ENCODE measurements at regions not wholly inside any gene's neighbourhood (a gene's known extent, or its start where the extent isn't known, plus 50 kb on each side); places are given as distances from the start of the nearest gene placed in this dataset.
"Not testable (repeated sequence)": the region's sequence is repeated elsewhere in the genome, so short reads cannot be mapped to it uniquely, and the experiment has no call there.

- H3K36me3 ChIP-seq: no peaks in the 10 kb centered on the region
- intact Hi-C loops (cut with DNase I): no loop called here
- H3K27ac ChIP-seq: no peak overlapping the region
- no peaks in the 10 kb centered on the region for H3K4me1 ChIP-seq
- TF ChIP-seq CTCF (IDR thresholded peaks at IDR 0.05): no peak
- H3K4me3 ChIP-seq: no peak overlapping the region
- no peaks in the 10 kb centered on the region for H3K27me3 ChIP-seq
- ATAC-seq (no peak), DNase-seq (no peak)
- no peaks in the 10 kb centered on the region for H3K9me3 ChIP-seq
Measured at GRCh38 chr12:59486827-59487226, 109.0 kb upstream of the SLC16A7 start.

GRCh38 chr12:59484575-59484974 lies 111.3 kb upstream of the SLC16A7 start:
- DNase-seq (no peak), ATAC-seq (no peak)
- Histone ChIP-seq H3K9me3 (no peaks in the 10 kb centered on the region), H3K4me3 (no peak overlapping the region), H3K27ac (no peak overlapping the region), H3K4me1 (no peaks in the 10 kb centered on the region), H3K36me3 (no peaks in the 10 kb centered on the region), H3K27me3 (no peaks in the 10 kb centered on the region)
- intact Hi-C loops (cut with DNase I): no loop called here
- no peak for TF ChIP-seq CTCF (IDR thresholded peaks at IDR 0.05)

- intact Hi-C loops (cut with DNase I); H3K36me3 ChIP-seq; H3K9me3 ChIP-seq; H3K4me1 ChIP-seq; DNase-seq; ATAC-seq; H3K4me3 ChIP-seq; H3K27ac ChIP-seq; H3K27me3 ChIP-seq: not testable (repeated sequence)
Measured at GRCh38 chr12:59474236-59474635, 121.6 kb upstream of the SLC16A7 start.

GRCh38 chr12:59472273-59472672 lies 123.6 kb upstream of the SLC16A7 start:
- ATAC-seq: no peak
- Histone ChIP-seq H3K4me3 (no peak overlapping the region), H3K9me3 (no peaks in the 10 kb centered on the region), H3K36me3 (no peaks in the 10 kb centered on the region), H3K27me3 (no peaks in the 10 kb centered on the region), H3K4me1 (no peaks in the 10 kb centered on the region), H3K27ac (no peak overlapping the region)
- no peak for TF ChIP-seq CTCF (IDR thresholded peaks at IDR 0.05)
- DNase-seq: no peak
- intact Hi-C loops (cut with DNase I): no loop called here

- DNase-seq (no peak), ATAC-seq (no peak)
- Histone ChIP-seq H3K36me3 (no peaks in the 10 kb centered on the region), H3K4me1 (no peaks in the 10 kb centered on the region), H3K4me3 (no peak overlapping the region), H3K27me3 (no peaks in the 10 kb centered on the region), H3K27ac (no peak overlapping the region), H3K9me3 (no peaks in the 10 kb centered on the region)
- intact Hi-C loops (cut with DNase I): no loop called here
- TF ChIP-seq CTCF (IDR thresholded peaks at IDR 0.05): no peak
Measured at GRCh38 chr12:59459966-59460660, 135.7 kb upstream of the SLC16A7 start.

- Histone ChIP-seq H3K27ac (no peak overlapping the region), H3K4me1 (no peaks in the 10 kb centered on the region), H3K27me3 (no peaks in the 10 kb centered on the region), H3K9me3 (no peaks in the 10 kb centered on the region), H3K36me3 (no peaks in the 10 kb centered on the region), H3K4me3 (no peak overlapping the region)
- no peak for ATAC-seq
- intact Hi-C loops (cut with DNase I): no loop called here
- TF ChIP-seq CTCF (IDR thresholded peaks at IDR 0.05): no peak
- no peak for DNase-seq
Measured at GRCh38 chr12:59453475-59453874, 142.4 kb upstream of the SLC16A7 start.

Data from upper lobe of right lung (tissue), 1 donor.